Mononuclear cell (primary cell): ENCODE measurements at regions not wholly inside any gene's neighbourhood (a gene's known extent, or its start where the extent isn't known, plus 50 kb on each side); places are given as distances from the start of the nearest gene placed in this dataset.
"Not testable (repeated sequence)": the region's sequence is repeated elsewhere in the genome, so short reads cannot be mapped to it uniquely, and the experiment has no call there.

Experiments
- H3K27me3 ChIP-seq: 2 replicates; pipeline ENCODE4 v1.6.0; 2011; ENCODE audit warnings: low read length, control low read depth; ENCODE audit not compliant: insufficient read depth
- H3K4me1 ChIP-seq: 2 replicates; pipeline ENCODE4 v1.5.1; 2011; ENCODE audit warnings: mild to moderate bottlenecking, low read length, control low read depth; ENCODE audit not compliant: insufficient read depth
- H3K4me3 ChIP-seq: 2 replicates; pipeline ENCODE4 v1.5.1; 2011; ENCODE audit warnings: mild to moderate bottlenecking, low read length, moderate library complexity
- H3K9me3 ChIP-seq: 2 replicates; pipeline ENCODE4 v1.5.1; 2011; ENCODE audit warnings: low read depth, mild to moderate bottlenecking, control low read depth, low read length

GRCh38 chr10:35958609-35959008, 316.5 kb upstream of the FZD8 start:
- not testable (repeated sequence) for H3K9me3 ChIP-seq, H3K4me1 ChIP-seq, H3K4me3 ChIP-seq, H3K27me3 ChIP-seq

- Histone ChIP-seq H3K9me3 (no peaks in the 10 kb centered on the region), H3K4me1 (no peaks in the 10 kb centered on the region), H3K4me3 (no peak overlapping the region), H3K27me3 (no peaks in the 10 kb centered on the region)
These were observed 308.6 kb upstream of the FZD8 start for GRCh38 chr10:35950701-35951100.

GRCh38 chr10:35950226-35950625, 308.1 kb upstream of the FZD8 start:
- H3K27me3 ChIP-seq, result no peaks in the 10 kb centered on the region
- no peaks in the 10 kb centered on the region for H3K4me1 ChIP-seq
- no peaks in the 10 kb centered on the region for H3K9me3 ChIP-seq
- no peak overlapping the region for H3K4me3 ChIP-seq

DNA sequence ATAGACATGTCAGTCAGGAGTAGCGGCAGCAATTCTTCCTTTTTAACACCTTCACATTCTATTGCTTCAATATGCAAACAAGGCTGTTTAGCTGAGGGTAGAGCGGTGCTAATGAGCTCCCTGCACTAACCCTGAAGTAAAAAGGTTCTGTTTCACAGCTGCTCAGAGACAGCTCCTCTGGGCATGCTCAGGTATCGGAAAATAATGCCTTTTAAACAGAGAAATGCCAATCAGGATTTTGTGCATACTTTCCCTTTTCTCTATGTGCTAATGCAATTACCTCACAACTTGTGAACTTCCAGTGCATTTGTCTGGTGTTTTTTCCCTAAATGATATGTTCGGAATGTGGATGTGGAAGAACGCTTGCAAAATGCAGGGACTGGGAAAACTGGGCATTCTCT, 307.7 kb upstream of the FZD8 start:
- no peak overlapping the region for H3K4me3 ChIP-seq
- H3K4me1 ChIP-seq, result no peaks in the 10 kb centered on the region
- no peaks in the 10 kb centered on the region for H3K9me3 ChIP-seq
- H3K27me3 ChIP-seq, result no peaks in the 10 kb centered on the region

DNA sequence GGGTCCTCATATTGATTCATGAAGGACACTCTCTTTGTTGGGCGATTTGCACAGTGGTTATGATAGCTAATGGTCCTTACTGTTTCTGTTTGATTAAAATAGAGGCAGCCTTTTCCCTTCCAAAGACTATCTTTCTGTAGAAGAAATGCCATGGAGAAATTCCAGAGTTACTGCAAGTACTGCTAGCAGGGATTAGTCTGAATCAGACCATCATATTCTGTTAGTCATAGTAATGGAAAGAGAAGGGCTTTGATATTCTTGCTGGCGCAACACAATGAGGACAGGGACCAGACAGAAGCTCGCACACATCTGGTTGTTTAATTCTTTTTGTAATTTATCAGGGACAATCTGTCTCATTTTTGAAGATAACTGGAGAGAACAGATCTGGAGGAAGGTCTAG, 304.5 kb upstream of the FZD8 start:
- Histone ChIP-seq H3K4me3 (no peak overlapping the region), H3K9me3 (no peaks in the 10 kb centered on the region), H3K4me1 (no peaks in the 10 kb centered on the region), H3K27me3 (no peaks in the 10 kb centered on the region)

DNA sequence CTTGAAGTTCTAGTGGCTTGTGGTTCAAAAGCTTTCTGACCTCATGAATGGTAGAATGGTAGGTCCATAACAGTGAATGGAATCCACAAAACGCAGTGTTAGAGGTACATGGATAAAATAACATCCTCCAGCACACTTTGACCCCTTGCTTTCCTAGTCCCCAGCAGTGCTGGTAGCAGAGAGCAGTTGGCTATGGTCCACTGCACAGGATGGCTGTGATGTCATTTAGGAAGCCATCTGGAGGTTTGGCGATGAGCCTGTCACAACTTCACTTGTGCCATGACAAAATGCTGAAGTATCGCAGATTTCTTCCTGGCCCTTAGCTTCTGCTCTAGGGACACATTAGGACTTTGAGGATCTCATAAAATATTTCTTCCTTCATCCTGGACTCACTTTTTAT, 300.0 kb upstream of the FZD8 start:
- Histone ChIP-seq H3K4me1 (no peaks in the 10 kb centered on the region), H3K27me3 (no peaks in the 10 kb centered on the region), H3K9me3 (no peaks in the 10 kb centered on the region), H3K4me3 (no peak overlapping the region)

GRCh38 chr10:35940141-35941041, 298.3 kb upstream of the FZD8 start:
- Histone ChIP-seq H3K4me1 (no peaks in the 10 kb centered on the region), H3K27me3 (no peaks in the 10 kb centered on the region), H3K4me3 (no peak overlapping the region), H3K9me3 (no peaks in the 10 kb centered on the region)

GRCh38 chr10:35938160-35938559, 296.1 kb upstream of the FZD8 start:
- Histone ChIP-seq H3K9me3 (no peaks in the 10 kb centered on the region), H3K4me1 (no peaks in the 10 kb centered on the region), H3K4me3 (no peak overlapping the region), H3K27me3 (no peaks in the 10 kb centered on the region)

GRCh38 chr10:35937546-35937945, 295.4 kb upstream of the FZD8 start:
- no peaks in the 10 kb centered on the region for H3K4me1 ChIP-seq
- H3K4me3 ChIP-seq, result no peak overlapping the region
- H3K27me3 ChIP-seq, result no peaks in the 10 kb centered on the region
- no peaks in the 10 kb centered on the region for H3K9me3 ChIP-seq

DNA sequence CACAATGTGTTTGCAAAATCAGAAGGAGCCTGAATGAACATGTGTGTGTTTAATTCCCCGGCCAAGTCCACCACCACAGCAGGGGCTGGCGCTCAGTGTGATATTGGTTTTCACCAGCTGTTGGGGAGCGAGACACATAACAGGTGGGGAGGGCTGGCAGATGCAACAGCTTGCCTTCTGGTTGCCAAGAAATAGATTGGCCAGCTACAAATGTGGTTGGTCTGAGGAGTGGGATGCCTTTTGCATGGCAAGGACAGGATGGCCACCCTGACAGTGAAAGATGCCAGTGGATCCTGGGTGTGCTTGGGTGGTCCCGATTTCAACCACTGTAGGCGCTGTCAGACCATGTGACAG, 292.5 kb upstream of the FZD8 start:
- H3K27me3 ChIP-seq, result no peaks in the 10 kb centered on the region

DNA sequence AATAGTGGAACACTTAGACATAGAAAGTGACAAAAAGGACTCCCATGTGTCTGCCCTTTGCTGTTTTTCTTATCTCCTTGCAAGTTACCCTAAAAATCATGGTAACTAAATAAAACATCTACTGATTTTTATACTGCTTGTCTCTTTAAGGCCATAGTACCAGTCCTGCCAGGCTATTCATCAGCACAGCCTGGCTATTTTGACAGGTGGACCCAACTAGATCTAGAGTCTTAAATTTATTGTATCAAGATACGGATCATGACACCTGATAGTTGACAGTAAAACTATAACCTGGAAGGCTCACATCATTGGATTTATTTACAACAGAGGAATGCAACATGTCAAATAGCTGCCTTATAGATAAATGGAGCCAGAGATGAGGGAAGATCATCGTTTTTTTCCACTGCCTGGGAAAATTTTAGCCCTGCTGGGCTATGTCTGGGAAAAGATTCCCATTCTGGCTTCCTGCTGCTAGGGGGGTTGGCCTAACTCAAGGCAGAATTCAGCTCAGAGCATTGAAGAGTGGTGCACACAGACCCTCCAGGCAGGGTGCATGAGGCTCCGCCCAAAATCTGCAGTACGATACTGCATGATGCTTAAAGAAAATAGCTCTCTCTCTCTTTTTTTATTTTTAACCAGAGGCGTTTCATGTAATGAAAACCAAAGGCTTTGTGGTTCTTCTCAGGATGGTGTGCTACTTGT, 292.0 kb upstream of the FZD8 start:
- Histone ChIP-seq H3K9me3 (no peaks in the 10 kb centered on the region), H3K4me1 (no peaks in the 10 kb centered on the region), H3K4me3 (no peak overlapping the region), H3K27me3 (no peaks in the 10 kb centered on the region)

More for the DNA sequence above, 292.5 kb upstream of the FZD8 start:
- Histone ChIP-seq H3K4me1 (no peaks in the 10 kb centered on the region), H3K9me3 (no peaks in the 10 kb centered on the region), H3K4me3 (no peak overlapping the region)

- Histone ChIP-seq H3K4me1 (no peaks in the 10 kb centered on the region), H3K27me3 (no peaks in the 10 kb centered on the region), H3K9me3 (no peaks in the 10 kb centered on the region), H3K4me3 (no peak overlapping the region)
These were observed 291.4 kb upstream of the FZD8 start for GRCh38 chr10:35933491-35933890.

GRCh38 chr10:35929962-35930361, 287.9 kb upstream of the FZD8 start:
- H3K4me1 ChIP-seq, H3K9me3 ChIP-seq, H3K27me3 ChIP-seq, H3K4me3 ChIP-seq: not testable (repeated sequence)

DNA sequence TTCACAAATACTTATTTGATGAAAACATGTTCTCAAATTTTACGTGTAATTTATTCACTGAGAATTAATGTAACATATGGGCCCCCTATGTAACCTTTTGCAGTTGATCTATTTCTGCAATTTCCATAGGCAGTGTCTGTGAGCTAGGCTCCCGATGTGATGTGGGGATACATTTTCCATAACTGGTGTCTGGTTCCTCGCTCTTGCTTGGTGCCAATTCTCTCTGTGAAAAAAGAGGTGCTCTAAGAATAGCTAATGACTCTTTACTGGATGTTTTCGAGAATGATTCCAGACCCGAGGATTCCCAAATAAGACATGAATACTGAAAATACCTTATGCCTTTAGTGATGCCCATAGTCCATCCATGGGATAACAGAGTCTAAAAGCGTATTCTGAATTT, 286.7 kb upstream of the FZD8 start:
- Histone ChIP-seq H3K4me3 (no peak overlapping the region), H3K9me3 (no peaks in the 10 kb centered on the region), H3K27me3 (no peaks in the 10 kb centered on the region), H3K4me1 (no peaks in the 10 kb centered on the region)

GRCh38 chr10:35927990-35928488, 285.9 kb upstream of the FZD8 start:
- Histone ChIP-seq H3K4me1 (no peaks in the 10 kb centered on the region), H3K4me3 (no peak overlapping the region), H3K9me3 (no peaks in the 10 kb centered on the region), H3K27me3 (no peaks in the 10 kb centered on the region)

- H3K9me3 ChIP-seq, result no peaks in the 10 kb centered on the region
- H3K4me3 ChIP-seq, result no peak overlapping the region
- H3K4me1 ChIP-seq, result no peaks in the 10 kb centered on the region
- H3K27me3 ChIP-seq, result no peaks in the 10 kb centered on the region
These were observed 285.2 kb upstream of the FZD8 start for GRCh38 chr10:35927341-35927740.
